ENCODE measurements at regions not wholly inside any gene's neighbourhood (a gene's known extent, or its start where the extent isn't known, plus 50 kb on each side); places are given as distances from the start of the nearest gene placed in this dataset.

GRCh38 chr2:236643480-236643879 lies 73.9 kb downstream of the ACKR3 start:
- H3K18ac ChIP-seq (ENCODE audit: extremely low read depth, low read length), result no peak overlapping the region; the same call in 1 of the 2 replicates
- H3K27ac ChIP-seq (ENCODE audit: low read depth, low read length), result no peak overlapping the region

More at GRCh38 chr2:236643480-236643879, 73.9 kb downstream of the ACKR3 start:
- H2BK12ac ChIP-seq (ENCODE audit: low read depth, low read length), result no peak overlapping the region
- H4K8ac ChIP-seq (ENCODE audit: extremely low read depth, insufficient read depth, low read length), result no peak overlapping the region; the same call in 1 of the 2 replicates
- H3K79me2 ChIP-seq (ENCODE audit: control insufficient read depth in 1 of 2, insufficient read depth in 2 of 2, low read length in 2 of 2), result no peaks in the 10 kb centered on the region
- H4K91ac ChIP-seq (replicated peaks; ENCODE audit: insufficient read length, low read length), result no peak overlapping the region
- H3K79me1 ChIP-seq (ENCODE audit: low read depth, low read length), result no peaks in the 10 kb centered on the region
- H2AFZ ChIP-seq (ENCODE audit: low read length), result no peak overlapping the region
- H2BK20ac ChIP-seq (ENCODE audit: low read length), result no peak overlapping the region
- no peak for DNase-seq (ENCODE audit: low read depth in 1 of 2, low spot score in 2 of 2)
- no peak overlapping the region for H2BK5ac ChIP-seq (ENCODE audit: low read depth, low read length)
- no peak overlapping the region for H3K4me3 ChIP-seq (ENCODE audit: extremely low read depth in 1 of 4, insufficient read depth in 2 of 4, low read depth in 3 of 4, low read length in 4 of 4)
- no peak overlapping the region for H2AK5ac ChIP-seq (ENCODE audit: low read depth, low read length)
- H3K23me2 ChIP-seq (ENCODE audit: low read depth, low read length), result no peaks in the 10 kb centered on the region
- no peak overlapping the region for H2BK120ac ChIP-seq (replicated peaks; ENCODE audit: low read depth, low read length)
- no peak overlapping the region for H3K9ac ChIP-seq (replicated peaks in 1 of 4; ENCODE audit: extremely low read depth in 1 of 4, low read depth in 3 of 4, low read length in 3 of 4)
- H3K4me2 ChIP-seq (ENCODE audit: insufficient read depth in 1 of 2, low read depth in 2 of 2, low read length in 2 of 2), result no peak overlapping the region
- no peak overlapping the region for H2BK15ac ChIP-seq (ENCODE audit: low read length)
- H3K4ac ChIP-seq (replicated peaks; ENCODE audit: insufficient read length, low read depth, low read length), result no peak overlapping the region
- no peaks in the 10 kb centered on the region for H3K27me3 ChIP-seq (replicated peaks in 1 of 4; ENCODE audit: control insufficient read depth in 3 of 4, extremely low read depth in 1 of 4, insufficient read depth in 3 of 4, low read length in 3 of 4)
- FAIRE-seq, result no peak
- peaks cover 0 to 5% (median 0%) of the 10 kb centered on the region in 4 experiments; a peak in 2 of 7 replicates for H3K4me1 ChIP-seq (replicated peaks in 1 of 4; ENCODE audit: control insufficient read depth in 3 of 4, insufficient read depth in 4 of 4, low read length in 3 of 4)
- no peaks in the 10 kb centered on the region for H4K20me1 ChIP-seq (replicated peaks in 1 of 2; ENCODE audit: control insufficient read depth in 1 of 2, insufficient read depth in 2 of 2, low read length in 2 of 2)
- POLR2A ChIA-PET (ENCODE audit: partially characterized antibody), result no interaction called here
- CTCF ChIA-PET (ENCODE audit: partially characterized antibody), result no interaction called here
- H3K56ac ChIP-seq (replicated peaks; ENCODE audit: insufficient read length, low read depth, low read length), result no peak overlapping the region
- no peak overlapping the region for H3K23ac ChIP-seq (ENCODE audit: insufficient read length)
- H3K9me3 ChIP-seq (ENCODE audit: insufficient read depth in 2 of 2, low read depth in 1 of 2, low read length in 1 of 2), result no peaks in the 10 kb centered on the region
- WGBS, 2 experiments (ENCODE audit: extremely low coverage in 1 of 2, insufficient coverage in 1 of 2, insufficient read length in 1 of 2, insufficient replicate concordance in 2 of 2, low coverage in 1 of 2, low lambda C conversion rate in 2 of 2, missing lambda C conversion rate in 1 of 2), result 94% methylated on average over 8 of the region's 8 CpGs; no CpG with 5 or more reads in 1 of the 2 experiments
- H4K5ac ChIP-seq (ENCODE audit: insufficient read length, low read depth, low read length), result no peak overlapping the region
- H3K36me3 ChIP-seq (ENCODE audit: control insufficient read depth in 2 of 4, insufficient read depth in 4 of 4, low read length in 3 of 4), result no peaks in the 10 kb centered on the region
- H3K14ac ChIP-seq (ENCODE audit: insufficient read length), result no peak overlapping the region
- TF ChIP-seq EP300 (IDR thresholded peaks at IDR 0.05; ENCODE audit: borderline replicate concordance in 1 of 2, low read depth in 2 of 2, low read length in 2 of 2), result no peak
- no peak for TF ChIP-seq BACH1 (IDR thresholded peaks at IDR 0.05; ENCODE audit: low read length)

Data from H1 (cell line).